ENCODE measurements at regions not wholly inside any gene's neighbourhood (a gene's known extent, or its start where the extent isn't known, plus 50 kb on each side); places are given as distances from the start of the nearest gene placed in this dataset.
"Not testable (repeated sequence)": the region's sequence is repeated elsewhere in the genome, so short reads cannot be mapped to it uniquely, and the experiment has no call there.

GRCh38 chr2:14998546-14998945 lies 366.0 kb downstream of the LRATD1 start:
- peaks cover 7% of the 10 kb centered on the region for H3K27me3 Mint-ChIP-seq
- ChIA-PET CTCF (no interaction called here), POLR2A (no interaction called here)
- H3K27ac Mint-ChIP-seq = no peak overlapping the region
- no peaks in the 10 kb centered on the region for H3K36me3 Mint-ChIP-seq (ENCODE audit: low read depth)
- no peaks in the 10 kb centered on the region for H3K9me3 Mint-ChIP-seq
- DNase-seq = no peak
- H3K4me3 Mint-ChIP-seq = no peak overlapping the region
- H3K4me1 Mint-ChIP-seq = no peaks in the 10 kb centered on the region

DNA sequence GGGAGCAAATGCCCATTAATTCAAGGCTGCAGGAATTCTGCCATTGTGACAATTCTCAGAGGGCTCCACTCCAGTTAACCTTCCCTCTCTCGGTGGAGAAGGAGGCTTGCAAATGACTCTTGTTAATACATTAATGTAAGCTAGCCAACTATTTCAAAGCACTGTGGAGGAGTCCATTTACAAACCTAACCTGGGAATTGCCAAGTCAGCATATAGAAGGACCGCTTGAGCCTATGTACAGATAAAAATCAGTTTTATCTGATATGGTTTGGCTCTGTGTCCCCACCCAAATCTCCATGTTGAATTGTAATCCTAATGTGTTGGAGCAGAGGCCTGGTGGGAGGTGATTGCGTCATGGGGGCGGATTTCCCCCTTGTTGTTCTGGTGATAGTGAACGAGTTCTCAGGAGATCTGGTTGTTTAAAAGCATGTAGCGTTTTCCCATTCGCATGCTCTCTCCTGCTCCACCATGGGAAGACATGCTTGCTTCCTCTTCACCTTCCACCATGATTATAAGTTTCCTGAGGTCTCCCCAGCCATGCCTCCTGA lies 366.7 kb downstream of the LRATD1 start:
- no peak for DNase-seq
- CTCF ChIA-PET = no interaction called here
- POLR2A ChIA-PET = no interaction called here
- Mint-ChIP-seq H3K36me3 (ENCODE audit: low read depth) (no peaks in the 10 kb centered on the region), H3K4me1 (no peaks in the 10 kb centered on the region), H3K4me3 (no peak overlapping the region), H3K27me3 (peaks cover 7% of the 10 kb centered on the region), H3K9me3 (no peaks in the 10 kb centered on the region), H3K27ac (no peak overlapping the region)

- H3K4me3 Mint-ChIP-seq; POLR2A ChIA-PET; DNase-seq; H3K27ac Mint-ChIP-seq; CTCF ChIA-PET; H3K36me3 Mint-ChIP-seq (ENCODE audit: low read depth); H3K9me3 Mint-ChIP-seq; H3K27me3 Mint-ChIP-seq: not testable (repeated sequence)
- H3K4me1 Mint-ChIP-seq = peaks cover 11% of the 10 kb centered on the region
Observed at GRCh38 chr2:15002519-15002918, 370.0 kb downstream of the LRATD1 start.

DNA sequence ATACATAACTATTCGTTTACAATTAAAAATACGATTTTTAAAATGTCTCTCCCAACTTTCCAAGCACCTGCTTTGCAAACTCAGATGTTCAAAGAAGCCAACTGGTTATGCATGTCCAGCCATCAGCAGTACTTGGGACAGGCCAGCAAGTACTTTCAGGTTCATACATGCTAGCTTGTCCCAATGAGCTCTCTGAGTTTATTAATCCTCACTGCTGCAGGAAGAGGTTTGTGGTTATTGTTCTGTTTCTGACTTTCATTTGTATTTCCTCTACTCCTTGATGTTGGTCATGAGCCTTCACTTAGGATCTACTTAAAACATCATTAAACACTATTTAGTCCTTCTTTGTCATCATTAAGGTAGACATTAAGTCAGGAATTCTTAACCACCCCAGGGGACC lies 374.1 kb downstream of the LRATD1 start:
- ChIA-PET CTCF (no interaction called here), POLR2A (interaction anchor here (0.6 kb wide), 1 partner anchor 53 kb away, joined by 11 read pairs; no protein-coding TSS in a partner anchor)
- Mint-ChIP-seq H3K27me3 (peaks cover 2% of the 10 kb centered on the region), H3K27ac (no peak overlapping the region), H3K36me3 (ENCODE audit: low read depth) (no peaks in the 10 kb centered on the region), H3K4me1 (peaks cover 23% of the 10 kb centered on the region), H3K9me3 (peaks cover 1% of the 10 kb centered on the region), H3K4me3 (no peak overlapping the region)
- DNase-seq = no peak

DNA sequence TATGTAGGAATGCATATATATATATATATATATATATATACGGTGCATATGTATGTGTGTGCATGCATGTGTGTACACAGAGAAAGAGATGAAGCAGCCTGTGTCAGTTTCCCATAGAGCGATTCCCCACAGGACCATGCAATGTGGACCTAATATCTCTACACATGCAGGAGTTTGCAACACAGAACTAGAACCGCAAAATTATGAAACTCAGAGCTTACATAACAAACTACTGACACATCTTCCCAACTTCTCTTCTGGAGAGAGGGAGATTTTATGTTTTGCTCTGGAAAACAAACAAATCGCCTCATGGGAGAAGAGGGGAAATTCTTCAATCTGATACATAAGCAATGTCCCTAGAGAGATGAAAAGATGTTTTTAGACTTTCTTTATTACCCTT lies 377.2 kb downstream of the LRATD1 start:
- CTCF ChIA-PET = no interaction called here
- Mint-ChIP-seq H3K9me3 (peaks cover 8% of the 10 kb centered on the region), H3K4me3 (no peak overlapping the region), H3K27ac (no peak overlapping the region), H3K4me1 (peaks cover 23% of the 10 kb centered on the region), H3K27me3 (peaks cover 3% of the 10 kb centered on the region), H3K36me3 (ENCODE audit: low read depth) (peaks cover 1% of the 10 kb centered on the region)
- no peak for DNase-seq
- POLR2A ChIA-PET = no interaction called here

GRCh38 chr2:15010346-15010745 lies 377.8 kb downstream of the LRATD1 start:
- ChIA-PET POLR2A (no interaction called here), CTCF (no interaction called here)
- Mint-ChIP-seq H3K36me3 (ENCODE audit: low read depth) (peaks cover 1% of the 10 kb centered on the region), H3K4me1 (peaks cover 23% of the 10 kb centered on the region), H3K4me3 (no peak overlapping the region), H3K9me3 (peaks cover 10% of the 10 kb centered on the region), H3K27me3 (peaks cover 5% of the 10 kb centered on the region), H3K27ac (no peak overlapping the region)
- no peak for DNase-seq

DNA sequence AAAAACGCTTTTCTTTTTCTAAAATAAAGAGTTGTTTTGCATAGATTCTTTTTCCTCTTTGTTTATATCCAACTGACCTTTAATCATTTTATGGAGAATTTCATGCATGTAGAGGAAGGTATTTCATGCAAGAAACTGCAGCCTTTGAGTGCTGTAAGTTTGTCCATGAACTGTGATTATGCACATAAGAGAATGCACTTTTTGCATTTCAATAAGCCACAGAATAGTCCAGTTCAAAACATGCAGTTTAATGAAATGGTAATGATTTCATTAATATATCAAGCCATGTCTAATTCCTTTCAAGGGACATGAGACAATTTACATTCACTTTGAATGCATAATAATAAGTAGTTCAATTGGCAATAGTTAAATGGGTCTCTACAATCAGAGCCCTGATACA lies 386.3 kb downstream of the LRATD1 start:
- no peaks in the 10 kb centered on the region for H3K4me1 Mint-ChIP-seq
- H3K27ac Mint-ChIP-seq = no peak overlapping the region
- peaks cover 8% of the 10 kb centered on the region for H3K9me3 Mint-ChIP-seq
- peaks cover 26% of the 10 kb centered on the region for H3K27me3 Mint-ChIP-seq
- no peak overlapping the region for H3K4me3 Mint-ChIP-seq
- CTCF ChIA-PET = no interaction called here
- no peak for DNase-seq
- POLR2A ChIA-PET = no interaction called here
- H3K36me3 Mint-ChIP-seq (ENCODE audit: low read depth) = no peaks in the 10 kb centered on the region

DNA sequence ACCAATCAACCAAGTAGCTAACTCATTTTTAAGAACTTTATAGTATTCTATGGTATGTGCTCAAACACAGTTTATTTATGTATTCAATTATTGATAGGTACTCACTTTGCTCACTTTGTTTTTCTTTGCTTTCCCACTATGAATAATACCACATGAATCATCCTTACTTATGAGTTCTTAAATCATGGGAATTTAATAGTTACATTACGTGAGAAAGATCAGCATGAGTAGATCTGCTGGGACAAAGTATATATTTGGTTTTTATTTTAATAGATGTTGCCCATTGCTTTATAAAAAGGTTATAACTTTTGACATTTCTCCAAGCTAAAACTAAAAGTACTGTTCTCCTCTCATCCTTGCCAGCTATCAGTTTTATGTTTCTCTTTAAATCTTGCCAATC lies 390.7 kb downstream of the LRATD1 start:
- CTCF ChIA-PET = no interaction called here
- Mint-ChIP-seq H3K36me3 (ENCODE audit: low read depth) (no peaks in the 10 kb centered on the region), H3K27ac (no peak overlapping the region), H3K4me3 (no peak overlapping the region), H3K9me3 (peaks cover 2% of the 10 kb centered on the region), H3K27me3 (peaks cover 16% of the 10 kb centered on the region), H3K4me1 (no peaks in the 10 kb centered on the region)
- POLR2A ChIA-PET = no interaction called here
- no peak for DNase-seq

DNA sequence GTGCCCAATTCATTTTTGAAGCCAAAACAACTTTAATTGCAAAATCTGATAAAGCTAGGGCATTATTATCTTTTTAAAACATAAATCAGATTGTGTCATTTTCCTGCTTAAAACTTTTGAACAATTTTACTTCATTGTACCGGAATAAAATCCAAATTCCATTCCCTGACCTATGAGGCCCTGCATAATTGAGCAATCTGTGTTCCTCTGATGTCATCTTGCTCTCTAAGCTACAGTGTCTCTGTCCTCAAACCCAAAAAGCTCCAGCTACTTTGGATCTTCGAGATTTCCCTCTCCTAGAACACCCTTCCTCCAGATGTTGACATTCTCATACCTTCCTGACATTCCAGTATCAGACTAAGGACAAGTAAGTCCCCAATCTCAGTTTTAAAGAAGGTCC lies 395.9 kb downstream of the LRATD1 start:
- Mint-ChIP-seq H3K4me3 (no peak overlapping the region), H3K27me3 (peaks cover 15% of the 10 kb centered on the region), H3K4me1 (no peaks in the 10 kb centered on the region), H3K9me3 (peaks cover 2% of the 10 kb centered on the region), H3K36me3 (ENCODE audit: low read depth) (no peaks in the 10 kb centered on the region), H3K27ac (no peak overlapping the region)
- POLR2A ChIA-PET = no interaction called here
- no peak for DNase-seq
- CTCF ChIA-PET = no interaction called here

- Mint-ChIP-seq H3K36me3 (ENCODE audit: low read depth) (no peaks in the 10 kb centered on the region), H3K4me3 (no peak overlapping the region)
- CTCF ChIA-PET = interaction anchor here (1.1 kb wide), 1 partner anchor 9 kb away, joined by 3 read pairs; no protein-coding TSS in a partner anchor
Observed at GRCh38 chr2:15031745-15032240, 399.3 kb downstream of the LRATD1 start.

GRCh38 chr2:15034246-15034645 lies 401.7 kb downstream of the LRATD1 start:
- H3K27me3 Mint-ChIP-seq = peaks cover 8% of the 10 kb centered on the region
- H3K9me3 Mint-ChIP-seq = no peaks in the 10 kb centered on the region

More at GRCh38 chr2:15031745-15032240, 399.3 kb downstream of the LRATD1 start:
- peaks cover 13% of the 10 kb centered on the region for H3K27me3 Mint-ChIP-seq
- no peak overlapping the region for H3K27ac Mint-ChIP-seq
- no peaks in the 10 kb centered on the region for H3K4me1 Mint-ChIP-seq
- no peaks in the 10 kb centered on the region for H3K9me3 Mint-ChIP-seq
- POLR2A ChIA-PET = no interaction called here
- no peak for DNase-seq

GRCh38 chr2:15034860-15035259 lies 402.3 kb downstream of the LRATD1 start:
- no peak for DNase-seq
- CTCF ChIA-PET = no interaction called here
- no peak overlapping the region for H3K4me3 Mint-ChIP-seq
- no peak overlapping the region for H3K27ac Mint-ChIP-seq
- H3K36me3 Mint-ChIP-seq (ENCODE audit: low read depth) = no peaks in the 10 kb centered on the region
- POLR2A ChIA-PET = no interaction called here
- H3K27me3 Mint-ChIP-seq = peaks cover 5% of the 10 kb centered on the region
- no peaks in the 10 kb centered on the region for H3K9me3 Mint-ChIP-seq
- no peaks in the 10 kb centered on the region for H3K4me1 Mint-ChIP-seq

More at GRCh38 chr2:15034246-15034645, 401.7 kb downstream of the LRATD1 start:
- Mint-ChIP-seq H3K4me3 (no peak overlapping the region), H3K4me1 (no peaks in the 10 kb centered on the region), H3K27ac (no peak overlapping the region), H3K36me3 (ENCODE audit: low read depth) (no peaks in the 10 kb centered on the region)
- ChIA-PET POLR2A (no interaction called here), CTCF (no interaction called here)
- no peak for DNase-seq

GRCh38 chr2:15038366-15039364 lies 406.1 kb downstream of the LRATD1 start:
- Mint-ChIP-seq H3K36me3 (ENCODE audit: low read depth) (no peaks in the 10 kb centered on the region), H3K4me3 (no peak overlapping the region), H3K9me3 (no peaks in the 10 kb centered on the region), H3K27me3 (peaks cover 2% of the 10 kb centered on the region), H3K4me1 (no peaks in the 10 kb centered on the region), H3K27ac (no peak overlapping the region)
- ChIA-PET POLR2A (no interaction called here), CTCF (interaction anchor here (0.6 kb wide), 1 partner anchor 165 kb away, joined by 3 read pairs; no protein-coding TSS in a partner anchor)
- no peak for DNase-seq
